Gastroesophageal sphincter (tissue), 4 donors: ENCODE measurements at regions not wholly inside any gene's neighbourhood (a gene's known extent, or its start where the extent isn't known, plus 50 kb on each side); places are given as distances from the start of the nearest gene placed in this dataset.

Experiments
- ATAC-seq: fragments of 150-250 bp; one replicate; pipeline ENCODE4 v1.9.1; 2016; ENCODE audit warnings: mild to moderate bottlenecking, moderate library complexity
- H3K27ac ChIP-seq, 4 donors: fragments of 200-600 bp; sonication (generic) in 3 of 4; 1 replicate in 3 of 4; 2 replicates in 1 of 4; pipeline ENCODE4 v1.5.1; 2016 to 2019
- H3K27me3 ChIP-seq: fragments of 200-600 bp; sonication (generic); one replicate; pipeline ENCODE4 v1.5.1; 2019
- H3K36me3 ChIP-seq, 2 donors: fragments of 200-600 bp; sonication (generic); one replicate each; pipeline ENCODE4 v1.5.1; 2019; ENCODE audit warnings: control low read depth in 1 of 2
- H3K4me1 ChIP-seq, 3 donors: fragments of 200-600 bp; sonication (generic); 1 replicate in 2 of 3; 2 replicates in 1 of 3; pipeline ENCODE4 v1.5.1; 2016 to 2019; ENCODE audit warnings: control low read depth in 2 of 3
- H3K4me3 ChIP-seq, 2 donors: fragments of 200-600 bp; sonication (generic); one replicate each; pipeline ENCODE4 v1.5.1; 2019; ENCODE audit warnings: mild to moderate bottlenecking in 1 of 2, moderate library complexity in 1 of 2
- H3K9me3 ChIP-seq, 3 donors: fragments of 200-600 bp; sonication (generic); one replicate each; pipeline ENCODE4 v1.5.1; 2017 to 2019; ENCODE audit warnings: control low read depth in 2 of 3
- EP300 ChIP-seq: sonication (generic); formaldehyde crosslinking; IDR thresholded peaks from one replicate; pipeline ENCODE4 v1.6.1; 2017; ENCODE audit warnings: antibody characterized with exemption, mild to moderate bottlenecking
- POLR2A ChIP-seq, 2 donors: fragments of 450-650 bp; IDR thresholded peaks; one replicate each; pipeline ENCODE4 v1.6.1; 2017; ENCODE audit warnings: antibody characterized with exemption in 2 of 2, mild to moderate bottlenecking in 2 of 2, moderate library complexity in 1 of 2
- POLR2AphosphoS5 ChIP-seq: sonication (generic); formaldehyde crosslinking; IDR thresholded peaks from one replicate; pipeline ENCODE4 v1.6.1; 2017; ENCODE audit warnings: antibody characterized with exemption
- WGBS, 2 donors: methylation state at CpG; one replicate each; pipeline ENCODE4 v1.1.5; 2018; ENCODE audit warnings: low coverage in 1 of 2; 5-methylcytosine and 5-hydroxymethylcytosine counted together
- TF ChIP-seq, protein P1 (sequence below), 4 experiments: fragments of 200-600 bp in 2 of 4; fragments of 450-650 bp in 2 of 4; sonication (generic) in 1 of 4; IDR thresholded peaks; one replicate each; pipeline ENCODE4 v1.5.1; 2017 to 2019; ENCODE audit warnings: antibody characterized with exemption in 4 of 4, mild to moderate bottlenecking in 2 of 4, moderate library complexity in 2 of 4

DNA sequence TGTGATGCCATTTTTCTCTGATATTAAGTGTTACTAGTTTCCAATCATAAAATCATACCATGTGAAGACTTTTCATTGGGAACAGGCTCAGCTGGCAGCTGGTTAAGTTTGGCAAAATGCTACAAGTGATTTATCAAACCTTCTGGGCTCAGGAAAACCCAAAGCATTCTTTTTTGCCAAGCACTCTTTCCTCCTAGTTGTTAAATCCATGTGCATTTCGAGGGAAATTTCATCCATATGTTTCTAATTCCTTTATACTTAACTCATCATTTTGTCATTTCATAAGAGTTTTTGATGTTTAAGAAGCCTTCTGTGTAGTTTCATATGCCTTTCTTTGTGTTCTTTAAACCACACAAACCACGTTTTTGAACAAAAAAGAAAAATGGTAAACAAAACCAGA lies 217.6 kb upstream of the PDE10A start:
- 13 to 20% methylated on average over 1 to 2 of the region's 2 CpGs for WGBS, 2 donors
- ATAC-seq, result no peak
- H3K27ac ChIP-seq, result peak overlapping the region in 1 of 4 donors; percentile 43

DNA sequence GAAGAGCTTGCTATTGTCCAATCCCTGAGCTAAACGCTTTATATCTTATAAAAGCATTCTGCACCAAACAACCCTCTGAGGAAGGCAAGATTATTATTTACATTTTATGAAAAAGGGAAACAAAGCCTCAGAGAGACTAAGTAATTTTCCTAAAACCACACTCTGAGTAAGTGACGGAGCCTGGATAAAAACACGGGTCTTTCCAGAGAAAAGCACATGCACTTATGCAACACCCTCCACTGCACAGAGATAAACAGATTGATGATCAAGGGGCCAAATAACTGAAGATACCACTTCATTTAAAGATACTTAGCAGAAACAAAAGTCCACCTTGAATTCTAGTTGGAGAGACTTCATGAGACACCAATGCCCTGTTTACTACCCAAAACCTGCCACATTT lies 214.7 kb upstream of the PDE10A start:
- ATAC-seq, result no peak
- no peak overlapping the region for H3K4me3 ChIP-seq
- TF ChIP-seq EP300 (no peak), POLR2AphosphoS5 (no peak), POLR2A (IDR thresholded peaks at IDR 0.05) (no peak)
- TF ChIP-seq, protein P1, sequence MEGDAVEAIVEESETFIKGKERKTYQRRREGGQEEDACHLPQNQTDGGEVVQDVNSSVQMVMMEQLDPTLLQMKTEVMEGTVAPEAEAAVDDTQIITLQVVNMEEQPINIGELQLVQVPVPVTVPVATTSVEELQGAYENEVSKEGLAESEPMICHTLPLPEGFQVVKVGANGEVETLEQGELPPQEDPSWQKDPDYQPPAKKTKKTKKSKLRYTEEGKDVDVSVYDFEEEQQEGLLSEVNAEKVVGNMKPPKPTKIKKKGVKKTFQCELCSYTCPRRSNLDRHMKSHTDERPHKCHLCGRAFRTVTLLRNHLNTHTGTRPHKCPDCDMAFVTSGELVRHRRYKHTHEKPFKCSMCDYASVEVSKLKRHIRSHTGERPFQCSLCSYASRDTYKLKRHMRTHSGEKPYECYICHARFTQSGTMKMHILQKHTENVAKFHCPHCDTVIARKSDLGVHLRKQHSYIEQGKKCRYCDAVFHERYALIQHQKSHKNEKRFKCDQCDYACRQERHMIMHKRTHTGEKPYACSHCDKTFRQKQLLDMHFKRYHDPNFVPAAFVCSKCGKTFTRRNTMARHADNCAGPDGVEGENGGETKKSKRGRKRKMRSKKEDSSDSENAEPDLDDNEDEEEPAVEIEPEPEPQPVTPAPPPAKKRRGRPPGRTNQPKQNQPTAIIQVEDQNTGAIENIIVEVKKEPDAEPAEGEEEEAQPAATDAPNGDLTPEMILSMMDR (IDR thresholded peaks at IDR 0.05), result no peak
- no peaks in the 10 kb centered on the region for H3K9me3 ChIP-seq
- no peaks in the 10 kb centered on the region for H3K36me3 ChIP-seq
- H3K27ac ChIP-seq, result peak overlapping the region; percentile 10 to 70 (median 41)
- H3K27me3 ChIP-seq, result no peaks in the 10 kb centered on the region
- WGBS, 2 donors, result 59 to 100% methylated on average over 1 to 3 of the region's 3 CpGs
- H3K4me1 ChIP-seq, result peaks cover 0 to 32% (median 7%) of the 10 kb centered on the region in 3 donors

More for the DNA sequence above, 217.6 kb upstream of the PDE10A start:
- TF ChIP-seq, protein P1 (IDR thresholded peaks at IDR 0.05), result no peak
- no peak for TF ChIP-seq POLR2AphosphoS5
- no peak for TF ChIP-seq POLR2A (IDR thresholded peaks at IDR 0.05)
- TF ChIP-seq EP300, result no peak
- H3K36me3 ChIP-seq, result no peaks in the 10 kb centered on the region
- no peaks in the 10 kb centered on the region for H3K9me3 ChIP-seq
- no peak overlapping the region for H3K4me3 ChIP-seq
- H3K27me3 ChIP-seq, result no peaks in the 10 kb centered on the region
- peaks cover 0 to 38% (median 7%) of the 10 kb centered on the region in 3 donors for H3K4me1 ChIP-seq

DNA sequence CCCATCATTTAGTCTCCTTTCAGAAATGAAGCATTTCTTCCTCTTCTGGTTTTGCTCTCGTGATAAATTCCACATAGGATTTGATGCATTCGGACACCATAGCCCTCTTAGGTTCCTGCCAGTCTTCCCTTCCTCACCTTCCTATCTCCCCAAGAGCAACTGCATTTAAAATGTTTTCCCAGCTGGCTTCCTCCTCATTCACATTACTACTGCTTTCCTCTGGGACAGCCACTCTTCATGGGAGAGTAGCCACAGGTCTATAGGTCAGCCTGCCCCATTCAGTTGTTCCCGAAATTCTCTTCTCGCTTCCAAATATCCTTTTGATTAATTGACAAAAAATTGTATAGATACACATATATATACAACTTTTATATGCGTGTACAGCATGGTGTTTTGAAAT lies 214.2 kb upstream of the PDE10A start:
- Histone ChIP-seq H3K4me3 (peak overlapping the region; percentile 10 to 22), H3K4me1 (peaks cover 0 to 32% (median 7%) of the 10 kb centered on the region in 3 donors), H3K27me3 (no peaks in the 10 kb centered on the region), H3K9me3 (no peaks in the 10 kb centered on the region), H3K27ac (peak overlapping the region; percentile 69 to 80 (median 71)), H3K36me3 (no peaks in the 10 kb centered on the region)
- no peak for ATAC-seq
- TF ChIP-seq POLR2AphosphoS5, result no peak
- TF ChIP-seq POLR2A (IDR thresholded peaks at IDR 0.05), result no peak
- no peak for TF ChIP-seq EP300
- WGBS, 2 donors, result 13 to 25% methylated on average over 5 of the region's 5 CpGs

DNA sequence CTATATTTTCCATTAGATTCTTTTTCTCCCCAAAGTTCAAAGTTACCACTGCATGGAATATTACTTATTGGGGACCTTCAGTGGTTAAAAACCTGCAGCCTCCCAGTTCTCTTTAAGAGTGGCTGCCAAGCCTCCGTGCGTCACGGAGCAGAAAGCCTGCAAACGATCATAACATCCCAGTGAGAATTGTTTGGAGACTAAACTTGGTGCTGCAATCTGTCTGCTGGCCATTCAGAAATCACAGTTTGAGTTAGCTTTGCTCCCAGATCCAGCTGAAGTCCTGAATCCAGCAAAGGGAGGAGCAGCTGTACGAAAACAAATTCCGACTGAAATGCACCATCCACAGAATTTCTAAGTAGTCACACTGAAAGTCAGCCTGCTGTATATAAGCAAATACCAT lies 213.5 kb upstream of the PDE10A start:
- ATAC-seq, result peak; percentile 83
- peak overlapping the region; percentile 69 to 80 (median 71) for H3K27ac ChIP-seq
- WGBS, 2 donors, result 0 to 3% methylated on average over 5 to 6 of the region's 6 CpGs

DNA sequence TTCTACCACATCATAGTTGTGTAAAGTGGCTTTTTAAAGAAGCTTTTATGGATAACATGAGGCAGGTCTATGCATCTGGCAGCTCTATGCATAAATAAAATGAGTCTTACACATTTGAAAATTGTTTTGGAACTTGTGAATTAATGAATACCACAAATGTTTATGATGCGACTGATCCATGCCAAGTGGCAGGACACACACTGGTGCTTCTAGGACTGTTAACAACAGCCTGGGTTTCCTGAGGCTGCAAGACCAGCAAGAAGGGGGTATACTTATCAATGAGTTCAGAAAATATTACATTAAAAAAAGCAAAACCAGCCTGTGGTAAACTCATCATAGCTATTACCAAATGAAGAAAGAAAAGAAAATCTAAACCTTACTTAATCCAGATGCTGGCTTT lies 212.9 kb upstream of the PDE10A start:
- peak overlapping the region in 2 of 4 donors; percentile 69 to 70 for H3K27ac ChIP-seq
- peaks cover 0 to 30% (median 7%) of the 10 kb centered on the region in 3 donors for H3K4me1 ChIP-seq
- ATAC-seq, result no peak
- H3K9me3 ChIP-seq, result no peaks in the 10 kb centered on the region
- WGBS, 2 donors, result 43 to 80% methylated on average over 1 of the region's 1 CpG
- no peak overlapping the region for H3K4me3 ChIP-seq
- no peaks in the 10 kb centered on the region for H3K27me3 ChIP-seq
- no peaks in the 10 kb centered on the region for H3K36me3 ChIP-seq
- TF ChIP-seq POLR2A (IDR thresholded peaks at IDR 0.05) (no peak), EP300 (no peak), POLR2AphosphoS5 (no peak)
- TF ChIP-seq, protein P1 (IDR thresholded peaks at IDR 0.05), result no peak

More for the DNA sequence above, 213.5 kb upstream of the PDE10A start:
- no peaks in the 10 kb centered on the region for H3K27me3 ChIP-seq
- H3K9me3 ChIP-seq, result no peaks in the 10 kb centered on the region
- no peaks in the 10 kb centered on the region for H3K36me3 ChIP-seq
- H3K4me1 ChIP-seq, result peaks cover 0 to 32% (median 7%) of the 10 kb centered on the region in 3 donors
- TF ChIP-seq POLR2AphosphoS5, result peak; percentile 65
- TF ChIP-seq EP300, result no peak
- peak overlapping the region; percentile 10 to 22 for H3K4me3 ChIP-seq

DNA sequence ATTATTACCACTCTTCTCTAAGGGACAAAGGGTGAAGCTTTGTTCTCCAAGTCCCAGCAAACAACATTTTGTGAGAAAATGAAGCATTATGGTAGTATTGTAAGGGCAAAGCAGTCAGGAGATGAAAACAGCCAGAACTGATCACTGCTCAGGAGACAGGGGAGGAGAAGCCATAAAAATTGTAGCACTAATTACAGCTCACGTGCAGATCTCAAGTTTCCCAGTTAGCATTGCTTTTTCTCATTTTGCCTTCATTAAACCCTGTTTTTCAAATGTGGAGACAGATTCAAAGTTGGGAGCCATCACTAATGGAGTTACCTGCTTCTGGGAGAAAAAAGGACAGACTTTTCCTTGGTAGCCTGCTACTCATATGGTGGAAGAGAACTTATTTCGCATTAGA lies 210.9 kb upstream of the PDE10A start:
- peaks cover 0 to 12% (median 0%) of the 10 kb centered on the region in 3 donors for H3K9me3 ChIP-seq
- TF ChIP-seq POLR2AphosphoS5 (no peak), EP300 (no peak), POLR2A (IDR thresholded peaks at IDR 0.05) (no peak)
- TF ChIP-seq, protein P1 (IDR thresholded peaks at IDR 0.05), result no peak
- ATAC-seq, result no peak
- H3K4me3 ChIP-seq, result no peak overlapping the region
- no peaks in the 10 kb centered on the region for H3K27me3 ChIP-seq
- no peaks in the 10 kb centered on the region for H3K36me3 ChIP-seq
- WGBS, 2 donors, result 72 to 79% methylated on average over 2 of the region's 2 CpGs
- H3K4me1 ChIP-seq, result peaks cover 0 to 25% (median 7%) of the 10 kb centered on the region in 3 donors
- H3K27ac ChIP-seq, result no peak overlapping the region
